ENCODE measurements at regions not wholly inside any gene's neighbourhood (a gene's known extent, or its start where the extent isn't known, plus 50 kb on each side); places are given as distances from the start of the nearest gene placed in this dataset.

DNA sequence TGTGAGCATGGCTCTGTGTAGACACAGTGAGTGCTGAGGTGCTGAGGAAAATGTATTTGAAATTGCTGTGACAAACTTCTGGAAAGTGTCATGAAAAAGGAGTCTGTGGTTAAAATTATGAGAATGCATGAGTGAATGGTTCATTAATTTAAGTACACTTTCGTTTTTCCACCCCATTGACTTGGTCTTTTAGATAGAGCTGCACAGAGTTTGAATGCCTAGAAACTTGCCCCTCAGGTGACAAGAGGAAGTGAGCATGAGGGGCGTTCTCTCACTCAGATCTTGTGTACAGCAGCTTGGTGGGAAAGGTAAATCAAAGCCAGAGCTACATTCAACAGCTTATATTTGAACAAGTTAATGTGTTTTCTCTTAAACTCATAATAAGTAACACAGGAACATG, 296.8 kb downstream of the WDR72 start:
- H3K4me1 ChIP-seq = no peaks in the 10 kb centered on the region
- no peak overlapping the region for H3K27ac ChIP-seq
- intact Hi-C loops (cut with DNase I) = loop anchor here (10.0 kb wide), 1 partner anchor 48 kb away; no protein-coding TSS in a partner anchor
- no peaks in the 10 kb centered on the region for H3K9me3 ChIP-seq
- H3K4me3 ChIP-seq = no peak overlapping the region
- DNase-seq (ENCODE audit: extremely low spot score in 2 of 2) = no peak
- H3K36me3 ChIP-seq = no peaks in the 10 kb centered on the region
- H3K27me3 ChIP-seq = no peaks in the 10 kb centered on the region
- TF ChIP-seq POLR2AphosphoS5 (IDR thresholded peaks at IDR 0.05; ENCODE audit: insufficient read depth in 1 of 2, low read depth in 1 of 2) = no peak
- TF ChIP-seq, protein P1, sequence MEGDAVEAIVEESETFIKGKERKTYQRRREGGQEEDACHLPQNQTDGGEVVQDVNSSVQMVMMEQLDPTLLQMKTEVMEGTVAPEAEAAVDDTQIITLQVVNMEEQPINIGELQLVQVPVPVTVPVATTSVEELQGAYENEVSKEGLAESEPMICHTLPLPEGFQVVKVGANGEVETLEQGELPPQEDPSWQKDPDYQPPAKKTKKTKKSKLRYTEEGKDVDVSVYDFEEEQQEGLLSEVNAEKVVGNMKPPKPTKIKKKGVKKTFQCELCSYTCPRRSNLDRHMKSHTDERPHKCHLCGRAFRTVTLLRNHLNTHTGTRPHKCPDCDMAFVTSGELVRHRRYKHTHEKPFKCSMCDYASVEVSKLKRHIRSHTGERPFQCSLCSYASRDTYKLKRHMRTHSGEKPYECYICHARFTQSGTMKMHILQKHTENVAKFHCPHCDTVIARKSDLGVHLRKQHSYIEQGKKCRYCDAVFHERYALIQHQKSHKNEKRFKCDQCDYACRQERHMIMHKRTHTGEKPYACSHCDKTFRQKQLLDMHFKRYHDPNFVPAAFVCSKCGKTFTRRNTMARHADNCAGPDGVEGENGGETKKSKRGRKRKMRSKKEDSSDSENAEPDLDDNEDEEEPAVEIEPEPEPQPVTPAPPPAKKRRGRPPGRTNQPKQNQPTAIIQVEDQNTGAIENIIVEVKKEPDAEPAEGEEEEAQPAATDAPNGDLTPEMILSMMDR (IDR thresholded peaks at IDR 0.05) = no peak
- TF ChIP-seq POLR2A (IDR thresholded peaks at IDR 0.05) = no peak

GRCh38 chr15:53461677-53462076, 297.8 kb downstream of the WDR72 start:
- Histone ChIP-seq H3K27ac (no peak overlapping the region), H3K36me3 (no peaks in the 10 kb centered on the region), H3K9me3 (no peaks in the 10 kb centered on the region), H3K4me1 (no peaks in the 10 kb centered on the region), H3K4me3 (no peak overlapping the region), H3K27me3 (no peaks in the 10 kb centered on the region)
- intact Hi-C loops (cut with DNase I) = loop anchor here (10.0 kb wide), 1 partner anchor 47 kb away; no protein-coding TSS in a partner anchor
- no peak for DNase-seq (ENCODE audit: extremely low spot score in 2 of 2)
- TF ChIP-seq, protein P1 (IDR thresholded peaks at IDR 0.05) = no peak
- TF ChIP-seq POLR2AphosphoS5 (IDR thresholded peaks at IDR 0.05; ENCODE audit: insufficient read depth in 1 of 2, low read depth in 1 of 2) (no peak), POLR2A (IDR thresholded peaks at IDR 0.05) (no peak)

DNA sequence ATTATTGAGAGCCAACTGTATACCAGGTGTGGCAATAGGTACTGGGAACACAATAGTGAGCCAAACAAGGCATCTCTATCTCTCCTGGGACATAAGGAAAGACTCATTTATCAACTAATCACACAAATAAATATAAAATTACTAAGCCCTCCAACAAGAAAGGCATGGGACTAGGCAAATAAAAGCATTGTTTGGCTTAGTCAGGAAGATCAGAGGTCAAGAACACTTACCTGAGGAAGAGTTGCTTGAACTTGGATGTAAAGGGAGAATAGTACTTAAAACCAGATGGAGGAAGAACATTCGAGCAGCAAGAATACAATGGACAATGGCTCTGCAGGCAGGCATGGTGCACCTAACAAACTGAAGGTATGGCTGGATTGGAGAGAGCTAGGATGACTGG, 300.7 kb downstream of the WDR72 start:
- DNase-seq (ENCODE audit: extremely low spot score in 2 of 2) = no peak
- H3K27me3 ChIP-seq = no peaks in the 10 kb centered on the region
- no peaks in the 10 kb centered on the region for H3K9me3 ChIP-seq
- intact Hi-C loops (cut with DNase I) = no loop called here
- H3K27ac ChIP-seq = no peak overlapping the region
- H3K4me1 ChIP-seq = no peaks in the 10 kb centered on the region
- TF ChIP-seq POLR2AphosphoS5 (IDR thresholded peaks at IDR 0.05; ENCODE audit: insufficient read depth in 1 of 2, low read depth in 1 of 2) = no peak
- TF ChIP-seq, protein P1 (IDR thresholded peaks at IDR 0.05) = no peak
- no peak overlapping the region for H3K4me3 ChIP-seq
- H3K36me3 ChIP-seq = no peaks in the 10 kb centered on the region

GRCh38 chr15:53457479-53457878, 302.0 kb downstream of the WDR72 start:
- Histone ChIP-seq H3K9me3 (no peaks in the 10 kb centered on the region), H3K36me3 (no peaks in the 10 kb centered on the region), H3K27me3 (no peaks in the 10 kb centered on the region), H3K4me1 (no peaks in the 10 kb centered on the region), H3K4me3 (no peak overlapping the region), H3K27ac (no peak overlapping the region)
- intact Hi-C loops (cut with DNase I) = no loop called here
- TF ChIP-seq, protein P1 (IDR thresholded peaks at IDR 0.05) = no peak
- TF ChIP-seq POLR2AphosphoS5 (IDR thresholded peaks at IDR 0.05; ENCODE audit: insufficient read depth in 1 of 2, low read depth in 1 of 2) = no peak
- no peak for TF ChIP-seq POLR2A (IDR thresholded peaks at IDR 0.05)
- no peak for DNase-seq (ENCODE audit: extremely low spot score in 2 of 2)

- no peaks in the 10 kb centered on the region for H3K27me3 ChIP-seq
- intact Hi-C loops (cut with DNase I) = no loop called here
- DNase-seq (ENCODE audit: extremely low spot score in 2 of 2) = no peak
- no peak overlapping the region for H3K27ac ChIP-seq
- H3K36me3 ChIP-seq = no peaks in the 10 kb centered on the region
- no peaks in the 10 kb centered on the region for H3K9me3 ChIP-seq
- no peaks in the 10 kb centered on the region for H3K4me1 ChIP-seq
- no peak for TF ChIP-seq POLR2AphosphoS5 (IDR thresholded peaks at IDR 0.05; ENCODE audit: insufficient read depth in 1 of 2, low read depth in 1 of 2)
- no peak for TF ChIP-seq POLR2A (IDR thresholded peaks at IDR 0.05)
- TF ChIP-seq, protein P1 (IDR thresholded peaks at IDR 0.05) = no peak
- H3K4me3 ChIP-seq = no peak overlapping the region
Measured at GRCh38 chr15:53454843-53455721, 304.4 kb downstream of the WDR72 start.

Data from vagina (tissue), 2 donors.